Prostate gland (tissue), 2 donors: ENCODE measurements at regions not wholly inside any gene's neighbourhood (a gene's known extent, or its start where the extent isn't known, plus 50 kb on each side); places are given as distances from the start of the nearest gene placed in this dataset.

ENCODE experiments used
- POLR2A ChIP-seq: fragments of 450-650 bp; IDR thresholded peaks from one replicate; pipeline ENCODE4 v1.6.1; 2016; ENCODE audit warnings: antibody characterized with exemption, mild to moderate bottlenecking
- POLR2AphosphoS5 ChIP-seq: sonication (generic); formaldehyde crosslinking; IDR thresholded peaks from one replicate; pipeline ENCODE4 v1.6.1; 2017; ENCODE audit warnings: antibody characterized with exemption
- TF ChIP-seq, protein P1 (sequence below), 4 experiments: fragments of 200-600 bp in 2 of 4; fragments of 450-650 bp in 2 of 4; sonication (generic) in 2 of 4; IDR thresholded peaks; 1 replicate in 3 of 4; 2 replicates in 1 of 4; pipeline ENCODE4 v1.5.1; 2016 to 2019; ENCODE audit warnings: antibody characterized with exemption in 4 of 4, mild to moderate bottlenecking in 2 of 4, moderate library complexity in 2 of 4

DNA sequence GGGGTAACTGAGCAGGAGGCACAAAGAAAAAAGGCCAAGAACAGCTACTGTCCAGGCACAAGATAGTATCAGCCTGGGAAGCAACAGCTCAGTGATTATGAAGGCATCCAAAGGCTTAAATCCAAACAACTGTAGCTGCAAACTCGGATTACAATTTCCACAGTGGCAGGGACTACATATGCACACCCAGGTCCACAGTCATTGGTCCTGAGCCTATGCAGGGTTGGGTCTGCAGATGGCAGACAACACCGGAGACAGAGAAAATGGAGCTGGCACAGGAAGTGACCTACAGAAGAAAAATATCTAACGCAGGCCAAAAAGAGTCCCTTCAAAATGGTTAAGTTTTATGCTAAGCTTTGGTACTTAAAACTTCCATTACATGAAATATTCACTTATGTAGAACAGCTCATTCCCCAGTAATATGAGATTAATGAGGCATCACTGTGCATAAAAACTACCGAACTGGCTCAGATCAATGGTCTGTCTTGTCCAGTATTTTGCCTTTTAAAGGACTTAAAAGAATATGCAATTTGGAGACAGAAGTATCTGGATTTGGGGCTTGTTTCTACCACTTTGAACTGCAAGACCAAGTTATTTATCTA is 132.1 kb downstream of the SUCLG1 start:
- TF ChIP-seq POLR2A (no peak), POLR2AphosphoS5 (no peak)
- TF ChIP-seq, protein P1, sequence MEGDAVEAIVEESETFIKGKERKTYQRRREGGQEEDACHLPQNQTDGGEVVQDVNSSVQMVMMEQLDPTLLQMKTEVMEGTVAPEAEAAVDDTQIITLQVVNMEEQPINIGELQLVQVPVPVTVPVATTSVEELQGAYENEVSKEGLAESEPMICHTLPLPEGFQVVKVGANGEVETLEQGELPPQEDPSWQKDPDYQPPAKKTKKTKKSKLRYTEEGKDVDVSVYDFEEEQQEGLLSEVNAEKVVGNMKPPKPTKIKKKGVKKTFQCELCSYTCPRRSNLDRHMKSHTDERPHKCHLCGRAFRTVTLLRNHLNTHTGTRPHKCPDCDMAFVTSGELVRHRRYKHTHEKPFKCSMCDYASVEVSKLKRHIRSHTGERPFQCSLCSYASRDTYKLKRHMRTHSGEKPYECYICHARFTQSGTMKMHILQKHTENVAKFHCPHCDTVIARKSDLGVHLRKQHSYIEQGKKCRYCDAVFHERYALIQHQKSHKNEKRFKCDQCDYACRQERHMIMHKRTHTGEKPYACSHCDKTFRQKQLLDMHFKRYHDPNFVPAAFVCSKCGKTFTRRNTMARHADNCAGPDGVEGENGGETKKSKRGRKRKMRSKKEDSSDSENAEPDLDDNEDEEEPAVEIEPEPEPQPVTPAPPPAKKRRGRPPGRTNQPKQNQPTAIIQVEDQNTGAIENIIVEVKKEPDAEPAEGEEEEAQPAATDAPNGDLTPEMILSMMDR (IDR thresholded peaks at IDR 0.05) = no peak
